22Rv1 (cell line): ENCODE measurements at regions not wholly inside any gene's neighbourhood (a gene's known extent, or its start where the extent isn't known, plus 50 kb on each side); places are given as distances from the start of the nearest gene placed in this dataset.

Source experiments
- H3K27ac ChIP-seq: fragments of 450-650 bp; 2 replicates; pipeline ENCODE4 v1.5.1; 2017
- ZFX ChIP-seq: fragments of 450-650 bp; IDR thresholded peaks from 2 replicates; pipeline ENCODE4 v1.6.1; 2017; ENCODE audit warnings: antibody characterized with exemption, borderline replicate concordance
- TF ChIP-seq, protein P1 (sequence below): fragments of 450-650 bp; IDR thresholded peaks from 2 replicates; pipeline ENCODE4 v1.5.1; 2017; ENCODE audit warnings: mild to moderate bottlenecking

DNA sequence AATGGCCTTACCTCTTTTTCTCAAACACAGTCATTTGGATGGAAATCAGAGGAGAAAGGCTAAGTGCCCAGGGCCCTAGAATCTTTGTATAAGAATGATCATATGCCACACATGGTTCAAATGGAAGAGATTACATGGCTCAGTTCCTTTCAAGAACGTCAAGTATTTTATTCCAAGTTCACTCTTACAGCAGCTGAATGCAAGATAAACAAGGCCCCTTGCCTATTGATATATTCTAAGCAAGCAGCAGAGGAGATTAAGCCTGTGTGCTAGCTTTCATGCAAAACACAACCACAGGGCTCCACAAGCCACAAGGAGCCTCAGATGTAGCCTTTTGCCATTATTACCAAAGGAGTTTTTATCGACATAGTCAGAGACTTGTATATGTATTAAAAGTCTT is 55.3 kb upstream of the SLCO6A1 start:
- no peak for TF ChIP-seq ZFX
- TF ChIP-seq, protein P1, sequence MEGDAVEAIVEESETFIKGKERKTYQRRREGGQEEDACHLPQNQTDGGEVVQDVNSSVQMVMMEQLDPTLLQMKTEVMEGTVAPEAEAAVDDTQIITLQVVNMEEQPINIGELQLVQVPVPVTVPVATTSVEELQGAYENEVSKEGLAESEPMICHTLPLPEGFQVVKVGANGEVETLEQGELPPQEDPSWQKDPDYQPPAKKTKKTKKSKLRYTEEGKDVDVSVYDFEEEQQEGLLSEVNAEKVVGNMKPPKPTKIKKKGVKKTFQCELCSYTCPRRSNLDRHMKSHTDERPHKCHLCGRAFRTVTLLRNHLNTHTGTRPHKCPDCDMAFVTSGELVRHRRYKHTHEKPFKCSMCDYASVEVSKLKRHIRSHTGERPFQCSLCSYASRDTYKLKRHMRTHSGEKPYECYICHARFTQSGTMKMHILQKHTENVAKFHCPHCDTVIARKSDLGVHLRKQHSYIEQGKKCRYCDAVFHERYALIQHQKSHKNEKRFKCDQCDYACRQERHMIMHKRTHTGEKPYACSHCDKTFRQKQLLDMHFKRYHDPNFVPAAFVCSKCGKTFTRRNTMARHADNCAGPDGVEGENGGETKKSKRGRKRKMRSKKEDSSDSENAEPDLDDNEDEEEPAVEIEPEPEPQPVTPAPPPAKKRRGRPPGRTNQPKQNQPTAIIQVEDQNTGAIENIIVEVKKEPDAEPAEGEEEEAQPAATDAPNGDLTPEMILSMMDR = no peak
- no peak overlapping the region for H3K27ac ChIP-seq

DNA sequence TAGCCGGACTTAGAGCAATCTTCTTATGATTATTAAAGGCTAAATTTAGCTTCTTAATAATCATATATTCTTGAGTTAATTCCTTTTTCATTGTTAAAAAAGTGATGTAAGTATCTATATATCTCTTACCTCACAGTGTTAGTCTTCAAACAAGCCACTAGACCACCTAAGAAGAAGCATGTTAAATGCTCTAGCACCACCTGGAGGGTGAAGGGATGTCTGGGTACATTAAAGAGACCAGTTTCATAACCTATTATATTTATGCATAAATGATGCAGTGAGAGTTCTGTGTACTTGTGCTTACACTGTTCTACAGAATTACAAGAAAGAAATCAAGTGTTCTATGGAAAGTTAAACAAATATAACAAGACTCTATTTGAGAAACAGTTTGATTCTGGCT is 55.9 kb upstream of the SLCO6A1 start:
- no peak overlapping the region for H3K27ac ChIP-seq
- TF ChIP-seq ZFX = no peak
- TF ChIP-seq, protein P1 = peak; percentile 42

DNA sequence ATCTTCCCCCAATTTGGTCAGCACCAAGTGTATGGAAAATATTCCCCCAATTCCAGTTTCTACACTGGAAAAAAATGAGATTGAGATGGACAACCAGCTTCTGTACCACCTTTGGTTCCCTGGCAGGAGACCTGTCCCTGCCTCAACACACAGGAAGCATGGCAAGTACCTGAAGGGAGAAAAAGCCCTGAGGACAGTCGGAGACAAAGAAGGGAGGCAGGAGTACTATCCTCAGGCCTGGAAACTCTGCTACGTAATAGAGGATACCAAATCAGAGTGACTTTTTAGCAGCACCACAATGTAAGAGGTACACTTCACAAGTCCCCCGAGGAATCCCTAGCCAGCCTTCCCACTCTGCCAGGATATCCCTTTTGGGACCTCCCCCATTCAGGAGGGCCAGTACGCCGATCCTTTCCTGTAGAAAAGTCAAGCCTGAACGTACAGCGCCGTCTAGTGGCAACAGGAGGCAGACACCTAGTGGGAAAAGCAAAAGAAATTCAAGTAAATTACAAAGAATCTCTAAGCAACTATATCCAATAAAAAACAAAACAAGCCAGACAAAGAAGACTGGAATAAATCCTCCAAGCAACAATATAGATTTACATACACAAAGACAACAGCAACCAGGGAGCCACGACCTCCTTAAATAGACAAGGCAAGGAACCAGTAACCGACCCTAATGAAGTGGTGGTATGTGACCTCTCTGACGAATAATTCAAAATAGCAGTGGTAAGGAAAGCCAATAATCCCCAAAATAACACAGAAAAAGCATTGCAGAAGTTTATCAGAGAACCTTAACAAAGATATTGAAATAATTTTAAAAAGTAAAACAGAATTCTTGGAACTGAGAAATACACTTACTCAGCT is 63.3 kb upstream of the SLCO6A1 start:
- no peak for TF ChIP-seq ZFX
- TF ChIP-seq, protein P1 = peak; percentile 91
- no peak overlapping the region for H3K27ac ChIP-seq

DNA sequence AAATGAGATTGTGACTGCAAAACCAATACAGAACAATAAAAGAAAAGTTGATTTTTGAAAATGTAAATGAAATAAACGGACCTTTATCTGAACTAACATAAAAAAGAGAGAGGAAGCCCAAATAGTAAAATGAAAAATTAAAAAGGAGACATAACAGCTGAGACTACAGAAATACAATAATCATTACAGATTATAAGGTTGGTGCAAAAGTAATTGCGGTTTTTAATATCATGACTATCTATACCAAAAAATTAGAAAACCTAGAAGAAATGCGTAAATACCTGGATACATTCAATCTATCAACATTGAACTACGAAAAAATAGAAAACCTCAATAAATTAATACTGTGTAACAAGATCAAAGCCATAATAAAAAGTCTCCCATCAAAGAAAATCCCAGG is 71.9 kb upstream of the SLCO6A1 start:
- no peak overlapping the region for H3K27ac ChIP-seq
- TF ChIP-seq, protein P1 = no peak
- TF ChIP-seq ZFX = no peak

DNA sequence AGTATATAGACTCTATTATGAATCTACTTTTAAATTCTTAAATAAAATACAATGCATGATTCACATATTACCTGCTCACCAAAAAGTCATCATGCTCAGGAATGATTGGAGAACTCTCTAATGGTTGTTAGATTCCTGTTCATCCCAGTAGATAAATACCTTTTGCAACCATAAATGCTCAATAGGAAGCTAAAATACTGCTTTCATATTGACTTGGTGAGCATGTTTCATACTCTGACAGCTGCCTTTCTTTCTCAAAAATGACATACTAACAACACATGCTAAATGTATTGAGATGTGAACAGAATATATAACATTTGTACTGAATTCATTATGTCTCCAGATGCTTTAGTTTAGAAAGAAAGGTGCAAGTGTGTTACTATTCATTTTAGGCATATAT is 79.6 kb upstream of the SLCO6A1 start:
- no peak overlapping the region for H3K27ac ChIP-seq
- TF ChIP-seq, protein P1 = no peak
- TF ChIP-seq ZFX = no peak

DNA sequence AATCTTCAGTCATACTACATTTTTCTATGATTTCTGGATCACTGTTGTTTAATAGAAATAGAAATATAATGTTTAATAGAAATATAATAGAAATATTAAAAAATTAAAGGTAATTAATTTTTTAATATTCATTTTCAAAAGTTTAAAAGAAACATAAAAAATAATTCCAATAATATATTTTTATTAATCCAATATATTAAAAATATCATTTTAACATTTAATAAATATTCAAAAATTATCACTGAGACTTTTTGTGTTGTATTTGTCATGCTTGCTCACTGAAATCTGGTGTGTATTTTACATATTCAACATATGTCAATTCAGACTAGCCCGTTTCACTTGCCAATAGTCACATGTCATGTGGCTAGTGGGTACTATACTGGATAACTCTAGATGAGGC is 80.6 kb upstream of the SLCO6A1 start:
- TF ChIP-seq, protein P1 = no peak
- no peak for TF ChIP-seq ZFX

DNA sequence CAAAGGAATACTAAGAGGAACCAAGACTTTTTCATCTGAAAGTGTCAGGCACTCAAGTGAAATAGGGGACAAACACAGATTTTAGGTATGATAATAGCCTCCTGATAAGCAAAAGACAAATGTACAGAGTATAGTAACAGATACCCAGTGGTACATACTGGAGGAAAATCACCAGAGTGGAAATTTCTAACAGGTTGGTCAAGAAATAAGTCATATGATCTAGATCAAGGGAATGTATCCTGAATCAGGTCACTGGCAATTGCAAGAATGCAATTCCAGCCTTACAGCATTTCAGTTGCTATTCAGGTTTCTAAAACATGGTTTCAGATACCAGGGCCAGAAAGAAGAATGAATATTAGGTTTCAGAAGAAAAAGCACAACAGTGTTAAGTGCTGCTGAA is 82.2 kb upstream of the SLCO6A1 start:
- H3K27ac ChIP-seq = no peak overlapping the region

More for the DNA sequence above, 80.6 kb upstream of the SLCO6A1 start:
- H3K27ac ChIP-seq = no peak overlapping the region

More for the DNA sequence above, 82.2 kb upstream of the SLCO6A1 start:
- no peak for TF ChIP-seq ZFX
- TF ChIP-seq, protein P1 = no peak
